ENCODE measurements at regions not wholly inside any gene's neighbourhood (a gene's known extent, or its start where the extent isn't known, plus 50 kb on each side); places are given as distances from the start of the nearest gene placed in this dataset.

DNA sequence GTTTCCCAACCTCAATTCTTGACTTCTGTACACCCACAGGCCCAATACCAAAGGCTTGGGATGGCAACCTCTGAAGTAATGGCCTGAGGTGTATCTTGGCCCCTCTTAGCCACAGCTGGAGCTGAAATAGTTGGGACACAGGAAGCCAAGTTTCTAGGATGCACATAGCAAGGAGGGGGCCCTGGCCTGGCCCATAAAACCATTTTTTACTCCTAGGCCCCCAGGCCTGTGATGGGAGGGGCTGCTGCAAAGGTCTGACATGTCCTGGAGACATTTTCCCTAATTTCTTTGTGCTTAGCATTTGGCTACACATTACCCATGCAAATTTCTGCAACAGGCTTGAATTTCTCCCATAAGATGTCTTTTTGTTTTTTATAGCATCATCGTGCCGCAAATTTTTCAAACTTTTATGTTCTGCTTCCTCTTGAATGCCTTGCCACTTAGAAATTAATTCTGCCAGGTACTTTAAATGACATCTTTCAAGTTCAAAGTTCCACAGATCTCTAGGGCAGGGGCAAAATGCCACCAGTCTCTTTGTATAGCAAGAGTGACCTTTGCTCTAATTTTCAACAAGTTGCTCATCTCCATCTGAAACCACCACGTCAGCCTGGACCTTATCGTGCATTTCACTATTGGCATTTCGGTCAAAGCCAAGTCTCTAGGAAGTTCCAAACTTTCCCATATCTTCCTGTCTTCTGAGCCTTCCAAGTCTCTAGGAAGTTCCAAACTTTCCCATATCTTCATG, 490.8 kb downstream of the IPMK start:
- TF ChIP-seq, protein P1, sequence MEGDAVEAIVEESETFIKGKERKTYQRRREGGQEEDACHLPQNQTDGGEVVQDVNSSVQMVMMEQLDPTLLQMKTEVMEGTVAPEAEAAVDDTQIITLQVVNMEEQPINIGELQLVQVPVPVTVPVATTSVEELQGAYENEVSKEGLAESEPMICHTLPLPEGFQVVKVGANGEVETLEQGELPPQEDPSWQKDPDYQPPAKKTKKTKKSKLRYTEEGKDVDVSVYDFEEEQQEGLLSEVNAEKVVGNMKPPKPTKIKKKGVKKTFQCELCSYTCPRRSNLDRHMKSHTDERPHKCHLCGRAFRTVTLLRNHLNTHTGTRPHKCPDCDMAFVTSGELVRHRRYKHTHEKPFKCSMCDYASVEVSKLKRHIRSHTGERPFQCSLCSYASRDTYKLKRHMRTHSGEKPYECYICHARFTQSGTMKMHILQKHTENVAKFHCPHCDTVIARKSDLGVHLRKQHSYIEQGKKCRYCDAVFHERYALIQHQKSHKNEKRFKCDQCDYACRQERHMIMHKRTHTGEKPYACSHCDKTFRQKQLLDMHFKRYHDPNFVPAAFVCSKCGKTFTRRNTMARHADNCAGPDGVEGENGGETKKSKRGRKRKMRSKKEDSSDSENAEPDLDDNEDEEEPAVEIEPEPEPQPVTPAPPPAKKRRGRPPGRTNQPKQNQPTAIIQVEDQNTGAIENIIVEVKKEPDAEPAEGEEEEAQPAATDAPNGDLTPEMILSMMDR (IDR thresholded peaks at IDR 0.05), result no peak
- no peak for TF ChIP-seq EP300 (IDR thresholded peaks at IDR 0.05)
- no peak for TF ChIP-seq POLR2AphosphoS5 (IDR thresholded peaks at IDR 0.05)

Data from stomach (tissue), 4 donors.